ENCODE measurements at regions not wholly inside any gene's neighbourhood (a gene's known extent, or its start where the extent isn't known, plus 50 kb on each side); places are given as distances from the start of the nearest gene placed in this dataset.

- H3K9me3 ChIP-seq (ENCODE audit: control insufficient read depth in 1 of 2, insufficient read depth in 1 of 2, low read length in 2 of 2), result no peaks in the 10 kb centered on the region
- Mint-ChIP-seq H3K27ac (no peak overlapping the region), H3K9me3 (no peaks in the 10 kb centered on the region), H3K4me3 (no peak overlapping the region), H3K36me3 (ENCODE audit: low read depth) (no peaks in the 10 kb centered on the region), H3K27me3 (no peaks in the 10 kb centered on the region), H3K4me1 (ENCODE audit: low read depth) (no peaks in the 10 kb centered on the region)
- no peaks in the 10 kb centered on the region for H3K27me3 ChIP-seq (ENCODE audit: control insufficient read depth in 1 of 2, insufficient read depth in 2 of 2, low read length in 2 of 2)
- no peaks in the 10 kb centered on the region for H3K4me1 ChIP-seq (ENCODE audit: insufficient read depth, low read length)
- ATAC-seq (ENCODE audit: poor library complexity), result no peak
- H3K27ac ChIP-seq (ENCODE audit: low read depth in 1 of 2, low read length in 2 of 2), result no peak overlapping the region
- CTCF ChIA-PET, result no interaction called here
- no peak for TF ChIP-seq CTCF (IDR thresholded peaks at IDR 0.05)
- no peak for DNase-seq
- POLR2A ChIA-PET, result no interaction called here
- no peaks in the 10 kb centered on the region for H3K36me3 ChIP-seq (ENCODE audit: insufficient read depth, low read length)
- no peak overlapping the region for H3K4me3 ChIP-seq (ENCODE audit: low read length)
- intact Hi-C loops (cut with DNase I, micrococcal nuclease), result no loop called here
Observed at GRCh38 chr1:98129491-98129890, 208.7 kb upstream of the DPYD start.

GRCh38 chr1:98126740-98127139 lies 205.9 kb upstream of the DPYD start:
- Mint-ChIP-seq H3K4me1 (ENCODE audit: low read depth) (no peaks in the 10 kb centered on the region), H3K9me3 (no peaks in the 10 kb centered on the region), H3K36me3 (ENCODE audit: low read depth) (no peaks in the 10 kb centered on the region), H3K27ac (no peak overlapping the region), H3K4me3 (no peak overlapping the region), H3K27me3 (no peaks in the 10 kb centered on the region)
- TF ChIP-seq CTCF (IDR thresholded peaks at IDR 0.05), result no peak
- Histone ChIP-seq H3K27me3 (ENCODE audit: control insufficient read depth in 1 of 2, insufficient read depth in 2 of 2, low read length in 2 of 2) (no peaks in the 10 kb centered on the region), H3K9me3 (ENCODE audit: control insufficient read depth in 1 of 2, insufficient read depth in 1 of 2, low read length in 2 of 2) (no peaks in the 10 kb centered on the region), H3K36me3 (ENCODE audit: insufficient read depth, low read length) (no peaks in the 10 kb centered on the region), H3K27ac (ENCODE audit: low read depth in 1 of 2, low read length in 2 of 2) (no peak overlapping the region), H3K4me1 (ENCODE audit: insufficient read depth, low read length) (no peaks in the 10 kb centered on the region), H3K4me3 (ENCODE audit: low read length) (no peak overlapping the region)
- intact Hi-C loops (cut with DNase I, micrococcal nuclease), result no loop called here
- ChIA-PET POLR2A (no interaction called here), CTCF (no interaction called here)
- no peak for DNase-seq
- no peak for ATAC-seq (ENCODE audit: poor library complexity)

DNA sequence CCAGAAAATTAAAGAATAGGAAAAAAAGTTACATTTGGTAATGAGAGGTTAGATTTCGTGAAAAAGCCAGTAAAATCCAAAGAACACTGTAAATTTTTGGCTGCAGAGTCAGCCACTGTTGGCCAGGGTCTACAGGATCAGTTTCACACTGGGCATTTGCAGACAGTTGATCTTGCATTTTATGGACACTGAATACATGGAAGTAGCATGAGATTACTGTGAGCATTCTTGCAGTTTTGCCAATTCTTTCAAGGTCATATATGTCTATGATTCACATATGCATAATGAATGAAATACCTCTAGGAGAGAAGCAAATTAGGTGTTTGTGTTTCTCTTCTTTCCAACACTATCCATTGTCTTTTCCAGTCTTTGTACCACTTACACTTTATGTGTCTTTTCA lies 200.8 kb upstream of the DPYD start:
- no peaks in the 10 kb centered on the region for H3K36me3 Mint-ChIP-seq (ENCODE audit: low read depth)
- no peaks in the 10 kb centered on the region for H3K27me3 Mint-ChIP-seq
- Histone ChIP-seq H3K4me3 (ENCODE audit: low read length) (no peak overlapping the region), H3K36me3 (ENCODE audit: insufficient read depth, low read length) (no peaks in the 10 kb centered on the region), H3K9me3 (ENCODE audit: control insufficient read depth in 1 of 2, insufficient read depth in 1 of 2, low read length in 2 of 2) (no peaks in the 10 kb centered on the region), H3K27me3 (ENCODE audit: control insufficient read depth in 1 of 2, insufficient read depth in 2 of 2, low read length in 2 of 2) (no peaks in the 10 kb centered on the region), H3K27ac (ENCODE audit: low read depth in 1 of 2, low read length in 2 of 2) (no peak overlapping the region), H3K4me1 (ENCODE audit: insufficient read depth, low read length) (no peaks in the 10 kb centered on the region)
- no peaks in the 10 kb centered on the region for H3K4me1 Mint-ChIP-seq (ENCODE audit: low read depth)
- no peak for TF ChIP-seq CTCF (IDR thresholded peaks at IDR 0.05)
- ATAC-seq (ENCODE audit: poor library complexity) (no peak), DNase-seq (no peak)
- intact Hi-C loops (cut with DNase I, micrococcal nuclease), result no loop called here
- H3K27ac Mint-ChIP-seq, result no peak overlapping the region
- no peak overlapping the region for H3K4me3 Mint-ChIP-seq
- no peaks in the 10 kb centered on the region for H3K9me3 Mint-ChIP-seq
- POLR2A ChIA-PET, result no interaction called here
- CTCF ChIA-PET, result no interaction called here

Data from CD4-positive, alpha-beta T cell (primary cell).